GM19463 (cell line): ENCODE measurements at regions not wholly inside any gene's neighbourhood (a gene's known extent, or its start where the extent isn't known, plus 50 kb on each side); places are given as distances from the start of the nearest gene placed in this dataset.
"Not testable (repeated sequence)": the region's sequence is repeated elsewhere in the genome, so short reads cannot be mapped to it uniquely, and the experiment has no call there.

Experiments used
- ATAC-seq: cut with Tn5 transposase; IDR thresholded peaks from one replicate; pipeline ENCODE4 v1.9.1; 2021; ENCODE audit warnings: mild to moderate bottlenecking, moderate library complexity; ENCODE audit not compliant: unreplicated experiment

GRCh38 chr1:61028136-61028535 lies 54.2 kb upstream of the NFIA start:
- no peak for ATAC-seq

- ATAC-seq = not testable (repeated sequence)
Observed at GRCh38 chr1:61018068-61018467, 64.3 kb upstream of the NFIA start.

GRCh38 chr1:61017651-61018050 lies 64.7 kb upstream of the NFIA start:
- no peak for ATAC-seq

GRCh38 chr1:61013946-61014667 lies 68.3 kb upstream of the NFIA start:
- ATAC-seq = no peak

- no peak for ATAC-seq
Observed at GRCh38 chr1:61013189-61013945, 69.0 kb upstream of the NFIA start.

- no peak for ATAC-seq
Observed at GRCh38 chr1:61012341-61012761, 70.0 kb upstream of the NFIA start.

GRCh38 chr1:61011561-61012263 lies 70.6 kb upstream of the NFIA start:
- no peak for ATAC-seq

- no peak for ATAC-seq
Observed at GRCh38 chr1:61007534-61008364, 74.6 kb upstream of the NFIA start.

- no peak for ATAC-seq
Observed at GRCh38 chr1:61005614-61006580, 76.5 kb upstream of the NFIA start.

GRCh38 chr1:61004262-61005003 lies 77.9 kb upstream of the NFIA start:
- ATAC-seq = no peak

GRCh38 chr1:61000327-61000726 lies 82.0 kb upstream of the NFIA start:
- no peak for ATAC-seq

GRCh38 chr1:60998786-60999185 lies 83.6 kb upstream of the NFIA start:
- no peak for ATAC-seq

- no peak for ATAC-seq
Observed at GRCh38 chr1:60994828-60995492, 87.4 kb upstream of the NFIA start.

- no peak for ATAC-seq
Observed at GRCh38 chr1:60994369-60994768, 88.0 kb upstream of the NFIA start.

- no peak for ATAC-seq
Observed at GRCh38 chr1:60992165-60992564, 90.2 kb upstream of the NFIA start.

GRCh38 chr1:60990714-60991090 lies 91.7 kb upstream of the NFIA start:
- no peak for ATAC-seq

GRCh38 chr1:60989749-60990713 lies 92.3 kb upstream of the NFIA start:
- no peak for ATAC-seq
